Hypothalamus (tissue), 51 donors: ENCODE measurements at regions not wholly inside any gene's neighbourhood (a gene's known extent, or its start where the extent isn't known, plus 50 kb on each side); places are given as distances from the start of the nearest gene placed in this dataset.
A peak's percentile ranks its signal among the peaks of the same experiment; 100 is the strongest.
"Not testable (repeated sequence)": the region's sequence is repeated elsewhere in the genome, so short reads cannot be mapped to it uniquely, and the experiment has no call there.

ENCODE experiments used
- DNase-seq, 51 donors: peaks; one replicate each; lab custom pipeline; 2025; lab: John Stamatoyannopoulos, UW

- DNase-seq = no peak
Observed at GRCh38 chr3:34890247-34890646, 749.1 kb upstream of the ARPP21 start.

GRCh38 chr3:34891941-34892340, 747.4 kb upstream of the ARPP21 start:
- DNase-seq = no peak

GRCh38 chr3:34895841-34896240, 743.5 kb upstream of the ARPP21 start:
- DNase-seq = no peak

- not testable (repeated sequence) for DNase-seq
Observed at GRCh38 chr3:34909679-34910078, 729.6 kb upstream of the ARPP21 start.

GRCh38 chr3:34919025-34919424, 720.3 kb upstream of the ARPP21 start:
- DNase-seq = no peak

- no peak for DNase-seq
Observed at GRCh38 chr3:34920806-34921205, 718.5 kb upstream of the ARPP21 start.

GRCh38 chr3:34924961-34925360, 714.4 kb upstream of the ARPP21 start:
- DNase-seq = no peak

GRCh38 chr3:34925851-34926250, 713.5 kb upstream of the ARPP21 start:
- no peak for DNase-seq

- no peak for DNase-seq
Observed at GRCh38 chr3:34929036-34929435, 710.3 kb upstream of the ARPP21 start.

- DNase-seq = no peak
Observed at GRCh38 chr3:34934660-34935059, 704.7 kb upstream of the ARPP21 start.

- no peak for DNase-seq
Observed at GRCh38 chr3:34938784-34939183, 700.5 kb upstream of the ARPP21 start.

GRCh38 chr3:34942256-34942655, 697.1 kb upstream of the ARPP21 start:
- DNase-seq = no peak

- peak in 1 of 51 donors; percentile 24 for DNase-seq
Observed at GRCh38 chr3:34947834-34948233, 691.5 kb upstream of the ARPP21 start.

GRCh38 chr3:34948517-34948916, 690.8 kb upstream of the ARPP21 start:
- DNase-seq = no peak

- no peak for DNase-seq
Observed at GRCh38 chr3:34955680-34956079, 683.6 kb upstream of the ARPP21 start.

GRCh38 chr3:34956511-34956910, 682.8 kb upstream of the ARPP21 start:
- no peak for DNase-seq

GRCh38 chr3:34957677-34958076, 681.6 kb upstream of the ARPP21 start:
- DNase-seq = no peak

- DNase-seq = no peak
Observed at GRCh38 chr3:34969513-34969912, 669.8 kb upstream of the ARPP21 start.

GRCh38 chr3:34972481-34972880, 666.8 kb upstream of the ARPP21 start:
- DNase-seq = no peak

GRCh38 chr3:34973586-34973985, 665.7 kb upstream of the ARPP21 start:
- DNase-seq = no peak

- no peak for DNase-seq
Observed at GRCh38 chr3:34983631-34984030, 655.7 kb upstream of the ARPP21 start.

- DNase-seq = no peak
Observed at GRCh38 chr3:34988296-34988695, 651.0 kb upstream of the ARPP21 start.

GRCh38 chr3:34995796-34996430, 643.4 kb upstream of the ARPP21 start:
- no peak for DNase-seq
